Osteocyte (in vitro differentiated cells): ENCODE measurements at regions not wholly inside any gene's neighbourhood (a gene's known extent, or its start where the extent isn't known, plus 50 kb on each side); places are given as distances from the start of the nearest gene placed in this dataset.

ENCODE experiments used
- DNase-seq: peaks from one replicate; pipeline ENCODE4 v3.0.0; 2021; ENCODE audit warnings: mixed read lengths; ENCODE audit not compliant: unreplicated experiment; ENCODE audit errors: extremely low spot score
- H3K27ac Mint-ChIP-seq: one replicate; pipeline ENCODE4 v1.8.0; 2021; ENCODE audit warnings: mild to moderate bottlenecking, mixed read lengths; ENCODE audit not compliant: unreplicated experiment
- H3K27me3 Mint-ChIP-seq: one replicate; pipeline ENCODE4 v1.8.0; 2021; ENCODE audit warnings: mixed read lengths; ENCODE audit not compliant: unreplicated experiment
- H3K36me3 Mint-ChIP-seq: one replicate; pipeline ENCODE4 v1.8.0; 2021; ENCODE audit warnings: mixed read lengths; ENCODE audit not compliant: unreplicated experiment
- H3K4me1 Mint-ChIP-seq: one replicate; pipeline ENCODE4 v1.8.0; 2021; ENCODE audit warnings: mixed read lengths; ENCODE audit not compliant: unreplicated experiment
- H3K4me3 Mint-ChIP-seq: one replicate; pipeline ENCODE4 v1.8.0; 2021; ENCODE audit warnings: mild to moderate bottlenecking, moderate library complexity, mixed read lengths; ENCODE audit not compliant: unreplicated experiment
- H3K9me3 Mint-ChIP-seq: one replicate; pipeline ENCODE4 v1.8.0; 2021; ENCODE audit warnings: mixed read lengths; ENCODE audit not compliant: unreplicated experiment
- TF ChIP-seq, protein P1 (sequence below): fragments of 200-600 bp; sonication (generic); IDR thresholded peaks from 2 replicates; pipeline ENCODE4 v1.5.0; 2021; ENCODE audit warnings: antibody characterized with exemption, mild to moderate bottlenecking, moderate library complexity

- Mint-ChIP-seq H3K9me3 (peaks cover 32% of the 10 kb centered on the region), H3K27ac (no peak overlapping the region), H3K4me1 (peaks cover 18% of the 10 kb centered on the region), H3K36me3 (peaks cover 6% of the 10 kb centered on the region), H3K4me3 (no peak overlapping the region), H3K27me3 (no peaks in the 10 kb centered on the region)
- DNase-seq = no peak
- TF ChIP-seq, protein P1, sequence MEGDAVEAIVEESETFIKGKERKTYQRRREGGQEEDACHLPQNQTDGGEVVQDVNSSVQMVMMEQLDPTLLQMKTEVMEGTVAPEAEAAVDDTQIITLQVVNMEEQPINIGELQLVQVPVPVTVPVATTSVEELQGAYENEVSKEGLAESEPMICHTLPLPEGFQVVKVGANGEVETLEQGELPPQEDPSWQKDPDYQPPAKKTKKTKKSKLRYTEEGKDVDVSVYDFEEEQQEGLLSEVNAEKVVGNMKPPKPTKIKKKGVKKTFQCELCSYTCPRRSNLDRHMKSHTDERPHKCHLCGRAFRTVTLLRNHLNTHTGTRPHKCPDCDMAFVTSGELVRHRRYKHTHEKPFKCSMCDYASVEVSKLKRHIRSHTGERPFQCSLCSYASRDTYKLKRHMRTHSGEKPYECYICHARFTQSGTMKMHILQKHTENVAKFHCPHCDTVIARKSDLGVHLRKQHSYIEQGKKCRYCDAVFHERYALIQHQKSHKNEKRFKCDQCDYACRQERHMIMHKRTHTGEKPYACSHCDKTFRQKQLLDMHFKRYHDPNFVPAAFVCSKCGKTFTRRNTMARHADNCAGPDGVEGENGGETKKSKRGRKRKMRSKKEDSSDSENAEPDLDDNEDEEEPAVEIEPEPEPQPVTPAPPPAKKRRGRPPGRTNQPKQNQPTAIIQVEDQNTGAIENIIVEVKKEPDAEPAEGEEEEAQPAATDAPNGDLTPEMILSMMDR = no peak
These were observed 719.6 kb upstream of the GRAMD2B start for GRCh38 chr5:125703616-125704015.

DNA sequence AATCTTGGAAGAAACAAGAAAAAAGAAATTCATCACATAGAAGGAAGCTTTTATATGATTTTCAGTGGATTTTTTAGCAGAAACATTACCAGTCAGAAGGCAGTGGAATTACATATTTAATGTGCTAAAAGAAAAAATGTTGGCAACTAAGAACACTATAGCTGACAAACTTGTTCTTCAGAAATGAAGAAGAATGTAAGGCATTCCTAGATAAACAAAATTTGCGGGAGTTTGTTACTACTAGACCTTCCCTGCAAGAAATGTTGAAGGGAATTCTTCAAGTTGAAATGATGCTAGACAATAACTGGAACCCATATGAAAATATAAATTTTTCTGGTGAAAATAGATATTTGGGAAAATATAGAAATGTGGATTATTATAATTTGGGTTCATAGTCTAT lies 718.3 kb upstream of the GRAMD2B start:
- peaks cover 12% of the 10 kb centered on the region for H3K4me1 Mint-ChIP-seq
- peaks cover 32% of the 10 kb centered on the region for H3K9me3 Mint-ChIP-seq
- H3K27me3 Mint-ChIP-seq = no peaks in the 10 kb centered on the region
- no peak overlapping the region for H3K4me3 Mint-ChIP-seq
- peaks cover 6% of the 10 kb centered on the region for H3K36me3 Mint-ChIP-seq
- DNase-seq = no peak
- no peak overlapping the region for H3K27ac Mint-ChIP-seq
- TF ChIP-seq, protein P1 = no peak

DNA sequence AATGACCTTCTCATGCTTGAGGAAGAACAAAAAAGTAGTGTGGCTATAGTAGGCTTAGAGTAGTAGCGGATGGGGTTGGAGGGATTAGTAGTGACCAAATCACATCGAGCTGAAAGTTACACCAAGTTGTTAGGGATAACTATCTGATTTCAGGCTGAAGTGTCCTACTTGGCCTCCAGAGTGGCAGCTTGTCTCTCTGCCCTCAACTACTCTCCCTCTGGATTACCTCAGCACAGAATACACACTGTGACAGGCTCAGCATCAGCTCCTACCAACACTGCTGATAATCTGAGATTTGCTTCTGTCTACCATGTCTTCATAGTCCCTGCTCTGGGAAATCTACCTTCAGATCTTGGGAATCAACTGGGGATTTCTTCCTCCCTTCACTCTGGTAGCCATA lies 714.6 kb upstream of the GRAMD2B start:
- Mint-ChIP-seq H3K4me3 (no peak overlapping the region), H3K4me1 (no peaks in the 10 kb centered on the region), H3K27ac (no peak overlapping the region), H3K9me3 (peaks cover 28% of the 10 kb centered on the region), H3K36me3 (peaks cover 6% of the 10 kb centered on the region), H3K27me3 (no peaks in the 10 kb centered on the region)
- DNase-seq = no peak
- TF ChIP-seq, protein P1 = no peak

GRCh38 chr5:125710745-125711144 lies 712.5 kb upstream of the GRAMD2B start:
- H3K36me3 Mint-ChIP-seq = peaks cover 4% of the 10 kb centered on the region
- TF ChIP-seq, protein P1 = no peak
- H3K4me3 Mint-ChIP-seq = no peak overlapping the region
- no peak for DNase-seq
- no peak overlapping the region for H3K27ac Mint-ChIP-seq
- H3K4me1 Mint-ChIP-seq = no peaks in the 10 kb centered on the region
- no peaks in the 10 kb centered on the region for H3K27me3 Mint-ChIP-seq
- H3K9me3 Mint-ChIP-seq = peaks cover 13% of the 10 kb centered on the region

DNA sequence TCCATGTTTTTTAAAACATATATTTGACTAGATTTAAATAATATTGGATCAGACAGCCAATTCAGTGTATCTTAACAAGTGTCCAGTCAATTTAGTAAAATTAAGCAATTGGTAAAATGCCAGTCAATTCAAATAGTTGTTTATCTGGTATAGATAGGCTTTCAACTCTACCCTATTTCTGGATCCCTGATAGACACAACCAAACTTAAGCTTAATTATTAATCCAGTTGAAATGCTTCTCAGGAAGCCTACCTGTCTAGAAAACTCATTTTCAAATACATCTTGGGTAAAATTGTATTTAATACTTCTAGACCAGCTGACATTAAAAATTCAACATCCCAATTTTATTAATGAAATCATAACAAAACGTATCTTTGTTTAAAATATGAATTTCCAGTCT lies 710.8 kb upstream of the GRAMD2B start:
- no peak overlapping the region for H3K27ac Mint-ChIP-seq
- H3K9me3 Mint-ChIP-seq = peaks cover 3% of the 10 kb centered on the region
- H3K27me3 Mint-ChIP-seq = no peaks in the 10 kb centered on the region
- no peaks in the 10 kb centered on the region for H3K36me3 Mint-ChIP-seq
- no peak overlapping the region for H3K4me3 Mint-ChIP-seq
- DNase-seq = no peak
- H3K4me1 Mint-ChIP-seq = peaks cover 8% of the 10 kb centered on the region
- TF ChIP-seq, protein P1 = no peak
